HL-60/S4 treated with retinoic acid at 250 ng/mL for 4 days and 3 days (cell line): ENCODE measurements at regions not wholly inside any gene's neighbourhood (a gene's known extent, or its start where the extent isn't known, plus 50 kb on each side); places are given as distances from the start of the nearest gene placed in this dataset.

Experiments used
- in situ Hi-C: fragments of 300-500 bp; cut with MboI; formaldehyde crosslinking; loops from 2 replicates; pipeline ENCODE4 v1.7.0; 2022; ENCODE audit warnings: low sequenced_read_pairs

- in situ Hi-C loops: no loop called here
These were observed 127.5 kb downstream of the SS18 start for GRCh38 chr18:25962919-25963318.

GRCh38 chr18:25962176-25962575 is 128.2 kb downstream of the SS18 start:
- in situ Hi-C loops: no loop called here

DNA sequence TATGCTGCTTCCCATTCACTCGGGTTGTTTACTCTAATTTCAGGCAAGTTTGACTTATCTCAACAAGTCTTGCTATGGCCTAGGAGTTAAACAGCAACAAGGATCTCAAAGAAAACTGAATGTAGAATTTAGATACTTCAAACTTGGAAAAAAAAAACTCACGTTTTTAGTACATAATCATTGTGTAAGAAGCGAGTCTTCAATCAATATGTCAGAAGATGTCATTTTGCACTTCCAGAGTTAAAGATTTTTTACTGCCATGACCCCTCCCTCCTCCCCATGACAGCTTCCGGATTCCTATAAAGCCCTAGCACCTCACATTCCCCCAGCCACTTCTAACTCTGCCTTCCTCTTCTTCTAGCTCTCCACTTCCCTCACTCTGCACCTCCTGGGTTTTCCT is 133.4 kb downstream of the SS18 start:
- in situ Hi-C loops: no loop called here

DNA sequence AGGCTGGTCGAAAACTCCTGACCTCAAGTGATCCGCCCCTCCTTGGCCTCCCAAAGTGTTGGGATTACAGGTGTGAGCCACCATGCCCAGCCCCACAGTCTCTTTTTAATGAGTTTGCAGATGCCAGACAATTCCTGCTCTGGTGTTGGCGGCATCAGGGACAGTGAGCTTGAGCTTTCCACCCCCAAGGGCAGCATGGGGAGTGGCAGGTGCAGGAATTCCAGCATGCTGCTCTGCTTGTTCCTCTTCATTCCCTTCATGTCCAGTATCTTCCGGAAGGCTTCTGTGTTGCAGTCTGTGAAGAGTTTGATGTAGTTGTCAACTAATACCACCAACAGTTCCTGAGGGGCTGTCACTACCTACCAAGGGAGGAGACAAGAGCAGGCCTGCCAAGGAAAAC is 137.3 kb downstream of the SS18 start:
- in situ Hi-C loops: no loop called here

- in situ Hi-C loops: no loop called here
These were observed 140.1 kb downstream of the SS18 start for GRCh38 chr18:25950321-25950720.

DNA sequence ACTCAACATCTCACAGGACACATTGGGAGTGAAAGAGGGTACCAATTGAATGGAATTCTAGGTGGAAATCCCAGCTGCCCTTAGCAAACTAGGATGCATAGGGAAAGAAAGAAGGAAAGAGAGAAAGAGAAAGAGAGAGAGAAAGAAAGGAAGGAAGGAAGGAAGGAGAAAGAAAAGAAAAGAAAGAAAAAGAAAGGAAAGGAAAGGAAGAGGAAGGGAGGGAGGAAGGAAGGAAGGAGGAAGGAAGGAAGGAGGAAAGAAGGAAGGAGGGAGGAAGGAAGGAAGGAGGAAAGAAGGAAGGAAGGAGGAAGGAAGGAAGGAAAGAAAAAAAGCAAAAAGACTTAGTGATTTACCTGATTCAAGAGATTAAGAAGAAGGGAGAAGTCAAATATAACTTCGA is 143.9 kb downstream of the SS18 start:
- in situ Hi-C loops: loop anchor here (25.0 kb wide), 1 partner anchor 91 kb away; no protein-coding TSS in a partner anchor

- in situ Hi-C loops: loop anchor here (25.0 kb wide), 1 partner anchor 102 kb away; no protein-coding TSS in a partner anchor
These were observed 155.1 kb downstream of the SS18 start for GRCh38 chr18:25935356-25935755.

DNA sequence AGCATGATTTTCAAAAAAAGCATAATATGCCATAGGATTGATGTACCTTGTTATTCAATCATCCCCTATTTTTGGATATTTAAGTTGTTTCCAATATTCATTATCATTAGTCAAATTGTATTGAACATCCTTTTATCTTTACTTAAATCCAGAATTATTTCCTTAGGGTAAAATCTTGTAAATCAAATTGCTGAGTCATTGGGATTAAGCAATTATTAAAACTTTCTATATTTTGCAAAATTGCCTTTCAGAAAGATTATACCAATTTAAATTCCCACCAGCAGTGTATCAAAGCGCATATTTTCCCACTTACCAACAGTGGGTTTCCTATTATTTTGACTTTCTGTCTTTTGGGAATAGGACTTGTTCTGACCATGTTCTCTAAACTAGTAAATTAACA is 159.3 kb downstream of the SS18 start:
- in situ Hi-C loops: loop anchor here (25.0 kb wide), 1 partner anchor 106 kb away; no protein-coding TSS in a partner anchor

DNA sequence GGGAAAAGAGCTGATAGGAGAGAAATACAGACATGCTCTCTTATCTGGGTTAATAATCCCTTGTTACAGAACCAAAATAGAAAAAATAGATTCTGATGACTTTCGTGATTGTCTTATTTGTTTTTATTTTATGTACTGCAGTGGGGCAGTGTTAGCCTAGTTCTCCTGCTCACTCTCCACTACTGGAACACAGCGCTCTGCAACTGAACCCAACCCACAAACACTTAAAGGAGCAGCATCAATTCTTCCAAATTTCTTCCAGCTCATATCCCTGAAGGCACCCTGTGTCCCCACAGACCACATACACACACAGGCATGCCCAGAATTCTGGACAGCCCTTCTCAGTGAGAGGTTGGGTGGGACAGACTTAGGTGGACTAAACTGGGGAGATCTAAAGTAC is 160.6 kb downstream of the SS18 start:
- in situ Hi-C loops: loop anchor here (25.0 kb wide), 1 partner anchor 108 kb away; no protein-coding TSS in a partner anchor

DNA sequence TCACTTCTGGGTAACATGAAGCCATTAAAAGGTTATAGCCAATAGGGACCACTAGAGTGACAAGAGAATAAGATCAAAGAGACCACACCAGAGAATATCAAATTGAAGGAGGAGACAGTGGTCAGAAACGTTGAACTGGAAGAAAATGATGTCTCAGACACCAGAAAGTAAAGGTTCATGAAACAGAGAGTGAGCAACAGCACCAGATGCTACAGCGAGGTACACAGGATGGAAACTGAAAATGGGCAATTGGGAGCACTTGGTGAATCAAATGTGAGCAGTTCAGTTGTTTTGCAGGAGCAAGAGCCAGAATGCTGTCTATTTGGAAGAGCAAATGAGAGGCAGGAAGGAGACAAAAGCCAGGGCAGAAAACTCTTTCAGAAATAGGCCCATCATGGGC is 162.6 kb downstream of the SS18 start:
- in situ Hi-C loops: loop anchor here (25.0 kb wide), 1 partner anchor 109 kb away; no protein-coding TSS in a partner anchor

DNA sequence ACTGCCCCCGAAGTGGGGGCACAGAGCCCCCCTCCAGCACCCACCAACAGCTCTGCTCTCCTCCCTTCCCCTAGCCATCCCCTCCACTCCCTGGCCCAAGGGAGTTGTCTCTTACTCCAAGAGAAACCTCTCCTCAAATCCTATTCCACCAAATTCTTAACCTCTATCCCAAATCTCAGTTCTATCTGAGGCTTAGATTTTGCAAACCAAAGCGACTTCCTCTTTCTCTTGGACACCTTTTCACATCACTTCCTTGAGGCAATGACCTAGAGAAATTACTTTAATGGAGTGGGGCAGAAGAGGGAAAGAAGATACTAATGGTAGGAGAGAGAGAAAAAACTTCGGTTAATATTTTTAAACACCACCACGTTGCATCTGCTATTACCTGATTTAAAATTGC is 167.2 kb downstream of the SS18 start:
- in situ Hi-C loops: loop anchor here (25.0 kb wide), 1 partner anchor 239 kb away; no protein-coding TSS in a partner anchor

- in situ Hi-C loops: loop anchor here (25.0 kb wide), 1 partner anchor 240 kb away; no protein-coding TSS in a partner anchor
These were observed 168.6 kb downstream of the SS18 start for GRCh38 chr18:25921677-25922421.

DNA sequence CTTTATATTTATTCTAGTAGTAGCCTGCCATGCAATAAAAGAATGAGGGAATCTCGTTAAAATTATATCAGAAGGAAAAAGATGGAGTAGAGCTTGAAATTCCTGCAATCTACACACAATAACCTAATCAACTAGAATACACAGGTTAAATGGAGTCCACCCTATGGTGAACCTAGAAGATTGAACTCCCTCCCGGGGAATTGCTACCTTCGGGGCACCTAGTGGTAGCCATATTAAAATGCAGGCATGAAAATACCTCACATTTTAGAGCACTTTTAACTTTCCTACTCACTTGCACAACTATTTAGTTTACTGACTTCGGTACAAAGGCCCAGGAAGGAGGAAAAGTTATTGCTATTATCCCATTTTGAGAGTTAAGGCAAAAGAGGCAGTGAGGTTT is 174.5 kb downstream of the SS18 start:
- in situ Hi-C loops: loop anchor here (25.0 kb wide), 1 partner anchor 246 kb away; no protein-coding TSS in a partner anchor

- in situ Hi-C loops: no loop called here
These were observed 191.4 kb downstream of the SS18 start for GRCh38 chr18:25898965-25899364.

- in situ Hi-C loops: no loop called here
These were observed 193.5 kb downstream of the SS18 start for GRCh38 chr18:25896956-25897355.

DNA sequence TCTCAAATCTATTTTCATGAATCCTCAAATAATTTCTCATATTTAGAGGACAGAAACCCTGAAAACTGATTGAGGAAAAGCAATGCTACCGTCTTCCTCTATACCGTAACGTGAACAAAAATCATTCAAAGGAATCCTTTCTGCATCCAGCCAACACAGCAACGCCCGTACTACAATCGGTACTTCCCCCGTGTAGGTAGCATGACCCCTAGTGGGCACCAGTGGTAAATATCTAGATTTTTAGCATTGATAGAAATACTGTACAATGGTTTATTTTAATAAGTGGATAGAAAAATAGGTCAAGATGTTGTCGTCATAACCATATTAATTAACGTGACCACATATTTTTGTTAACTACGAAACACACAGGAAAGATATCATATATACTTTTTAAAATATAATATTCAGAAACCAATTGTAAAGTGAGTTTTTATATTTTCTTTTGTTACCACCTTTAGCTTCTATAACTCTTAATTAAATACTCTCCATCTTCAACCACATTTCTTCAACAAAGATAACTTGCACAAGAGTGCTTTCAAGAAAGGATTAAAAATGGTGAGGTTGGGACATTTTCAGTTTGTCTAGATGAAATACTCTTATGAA is 194.1 kb downstream of the SS18 start:
- in situ Hi-C loops: no loop called here

DNA sequence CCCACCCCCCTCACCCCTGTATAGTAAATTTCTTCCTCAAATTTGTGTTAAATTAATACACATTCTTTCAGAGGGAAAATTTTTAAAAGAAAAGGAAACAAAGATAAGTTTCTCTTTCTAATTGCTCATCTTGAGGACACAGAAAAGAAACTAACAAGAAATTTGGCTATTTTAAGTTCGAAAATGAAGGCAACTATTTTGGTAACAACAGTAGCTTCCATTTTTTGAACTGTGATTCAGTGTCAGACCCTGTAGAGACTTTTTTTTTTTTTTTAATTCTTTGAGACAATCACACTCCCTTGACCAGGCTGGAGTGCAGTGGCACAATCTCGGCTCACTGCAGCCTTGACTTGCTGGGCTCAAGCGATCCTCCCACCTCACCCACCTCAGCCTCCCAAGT is 194.9 kb downstream of the SS18 start:
- in situ Hi-C loops: no loop called here

GRCh38 chr18:25886283-25886682 is 204.1 kb downstream of the SS18 start:
- in situ Hi-C loops: no loop called here

DNA sequence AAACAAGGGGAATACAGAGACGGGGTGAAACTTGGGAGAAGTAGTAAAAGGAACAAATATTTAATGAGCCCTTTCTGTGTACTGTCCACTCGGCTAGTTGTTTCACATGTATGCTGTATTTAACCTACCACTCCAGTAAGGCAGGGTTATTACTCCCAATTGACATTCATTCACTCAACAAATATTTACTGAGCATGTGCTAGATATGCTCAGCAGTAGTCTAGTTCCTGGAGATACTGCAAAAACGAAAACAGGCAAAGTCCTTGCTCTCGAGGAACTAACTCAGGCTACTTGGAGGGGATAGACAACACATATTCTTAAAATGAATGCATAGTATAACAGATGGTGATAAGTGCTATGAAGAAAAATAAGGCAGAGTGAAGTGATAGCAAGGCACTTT is 207.3 kb downstream of the SS18 start:
- in situ Hi-C loops: no loop called here

- in situ Hi-C loops: no loop called here
These were observed 209.3 kb downstream of the SS18 start for GRCh38 chr18:25881149-25881548.

DNA sequence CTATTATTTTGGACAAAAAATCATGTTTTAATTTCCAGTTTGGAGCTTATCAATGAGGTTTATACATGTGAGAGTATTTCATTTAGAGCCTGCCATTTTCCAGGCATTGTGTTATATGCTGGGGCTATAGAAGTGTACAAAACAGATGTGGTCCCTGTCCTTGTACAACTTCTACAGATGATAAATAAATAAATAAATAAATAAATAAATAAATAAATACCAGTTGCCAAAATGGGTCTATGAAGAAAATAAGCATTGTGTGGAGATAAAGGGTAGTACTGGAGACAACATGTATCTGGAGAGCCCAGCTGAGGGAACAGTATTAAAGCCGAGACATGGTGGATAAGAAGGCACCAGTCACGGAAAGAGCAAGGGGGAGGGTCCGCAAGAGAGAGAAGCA is 210.0 kb downstream of the SS18 start:
- in situ Hi-C loops: no loop called here

GRCh38 chr18:25876330-25876948 is 214.0 kb downstream of the SS18 start:
- in situ Hi-C loops: no loop called here
